ENCODE measurements at regions not wholly inside any gene's neighbourhood (a gene's known extent, or its start where the extent isn't known, plus 50 kb on each side); places are given as distances from the start of the nearest gene placed in this dataset.

GRCh38 chr2:37447446-37447845 is 103.0 kb downstream of the QPCT start:
- no peak for TF ChIP-seq CTCF (IDR thresholded peaks at IDR 0.05; ENCODE audit: low read depth, low read length)
- no peak for DNase-seq
- Histone ChIP-seq H3K36me3 (no peaks in the 10 kb centered on the region), H3K9me3 (no peaks in the 10 kb centered on the region), H3K4me1 (no peaks in the 10 kb centered on the region), H3K4me3 (ENCODE audit: low read depth, low read length) (no peak overlapping the region), H3K27me3 (no peaks in the 10 kb centered on the region)

- H3K27me3 ChIP-seq, result no peaks in the 10 kb centered on the region
Measured at GRCh38 chr2:37448342-37449120, 104.1 kb downstream of the QPCT start.

GRCh38 chr2:37449761-37450296 is 105.4 kb downstream of the QPCT start:
- no peak for DNase-seq
- no peak for TF ChIP-seq CTCF (IDR thresholded peaks at IDR 0.05; ENCODE audit: low read depth, low read length)
- H3K4me3 ChIP-seq (ENCODE audit: low read depth, low read length), result no peak overlapping the region
- H3K4me1 ChIP-seq, result no peaks in the 10 kb centered on the region
- H3K9me3 ChIP-seq, result no peaks in the 10 kb centered on the region
- no peaks in the 10 kb centered on the region for H3K36me3 ChIP-seq
- H3K27me3 ChIP-seq, result no peaks in the 10 kb centered on the region

More at GRCh38 chr2:37448342-37449120, 104.1 kb downstream of the QPCT start:
- Histone ChIP-seq H3K4me3 (ENCODE audit: low read depth, low read length) (no peak overlapping the region), H3K36me3 (no peaks in the 10 kb centered on the region), H3K9me3 (no peaks in the 10 kb centered on the region), H3K4me1 (no peaks in the 10 kb centered on the region)
- DNase-seq, result no peak
- TF ChIP-seq CTCF (IDR thresholded peaks at IDR 0.05; ENCODE audit: low read depth, low read length), result no peak

GRCh38 chr2:37453027-37453426 is 108.6 kb downstream of the QPCT start:
- no peaks in the 10 kb centered on the region for H3K36me3 ChIP-seq
- H3K27me3 ChIP-seq, result no peaks in the 10 kb centered on the region
- DNase-seq, result no peak
- no peaks in the 10 kb centered on the region for H3K9me3 ChIP-seq
- no peaks in the 10 kb centered on the region for H3K4me1 ChIP-seq
- H3K4me3 ChIP-seq (ENCODE audit: low read depth, low read length), result no peak overlapping the region
- no peak for TF ChIP-seq CTCF (IDR thresholded peaks at IDR 0.05; ENCODE audit: low read depth, low read length)

GRCh38 chr2:37454851-37455762 is 110.7 kb downstream of the QPCT start:
- Histone ChIP-seq H3K36me3 (no peaks in the 10 kb centered on the region), H3K27me3 (no peaks in the 10 kb centered on the region), H3K9me3 (no peaks in the 10 kb centered on the region), H3K4me3 (ENCODE audit: low read depth, low read length) (no peak overlapping the region), H3K4me1 (peaks cover 15% of the 10 kb centered on the region)
- TF ChIP-seq CTCF (IDR thresholded peaks at IDR 0.05; ENCODE audit: low read depth, low read length), result no peak
- no peak for DNase-seq

All from BE2C (cell line).